Stimulated activated CD4-positive, alpha-beta T cell treated with anti-CD3 and anti-CD28 coated beads, Interleukin-4, amount 100 ng/mL, for 4 hours (primary cell): ENCODE measurements at regions not wholly inside any gene's neighbourhood (a gene's known extent, or its start where the extent isn't known, plus 50 kb on each side); places are given as distances from the start of the nearest gene placed in this dataset.

Source experiments
- DNase-seq, 2 experiments: peaks; one replicate each; pipeline ENCODE4 v3.0.0-alpha.2; 2020

DNA sequence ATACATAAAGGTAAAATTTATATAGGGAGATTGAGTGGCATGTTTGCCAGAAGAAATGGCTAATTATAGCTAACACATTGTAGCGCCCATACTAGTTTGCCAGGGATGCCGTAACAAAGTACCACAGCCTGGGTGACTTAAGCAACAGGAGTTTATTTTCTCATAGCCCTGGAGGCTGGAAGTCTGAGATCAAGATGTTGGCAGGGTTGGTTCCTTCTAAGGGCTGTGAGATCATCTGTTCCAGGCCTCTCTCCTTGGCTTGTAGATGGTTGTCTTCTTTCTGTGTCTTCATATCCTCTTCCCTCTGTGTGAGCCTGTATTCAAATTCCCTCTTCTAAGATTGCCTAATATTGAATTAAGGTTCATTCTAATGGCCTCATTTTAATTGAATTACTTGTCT, 417.5 kb upstream of the OPRM1 start:
- no peak for DNase-seq

DNA sequence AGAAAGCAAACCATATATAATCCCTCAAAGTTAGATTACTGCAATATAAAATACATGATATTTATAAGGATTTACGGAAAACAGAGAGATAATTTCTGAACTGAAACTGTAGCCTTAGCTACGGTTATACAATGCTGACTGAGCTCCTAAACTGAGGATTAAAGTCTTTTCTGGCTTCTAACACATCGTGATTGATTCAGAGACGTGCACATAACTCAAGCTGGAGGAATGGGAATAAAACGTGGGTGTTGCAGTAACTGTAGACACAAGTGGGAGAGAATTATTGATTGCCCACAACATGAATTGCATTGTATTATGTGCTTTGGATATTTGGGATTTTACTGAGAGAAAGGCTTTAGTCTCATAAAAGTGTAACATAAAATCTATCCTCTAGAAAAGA, 418.0 kb upstream of the OPRM1 start:
- no peak for DNase-seq

DNA sequence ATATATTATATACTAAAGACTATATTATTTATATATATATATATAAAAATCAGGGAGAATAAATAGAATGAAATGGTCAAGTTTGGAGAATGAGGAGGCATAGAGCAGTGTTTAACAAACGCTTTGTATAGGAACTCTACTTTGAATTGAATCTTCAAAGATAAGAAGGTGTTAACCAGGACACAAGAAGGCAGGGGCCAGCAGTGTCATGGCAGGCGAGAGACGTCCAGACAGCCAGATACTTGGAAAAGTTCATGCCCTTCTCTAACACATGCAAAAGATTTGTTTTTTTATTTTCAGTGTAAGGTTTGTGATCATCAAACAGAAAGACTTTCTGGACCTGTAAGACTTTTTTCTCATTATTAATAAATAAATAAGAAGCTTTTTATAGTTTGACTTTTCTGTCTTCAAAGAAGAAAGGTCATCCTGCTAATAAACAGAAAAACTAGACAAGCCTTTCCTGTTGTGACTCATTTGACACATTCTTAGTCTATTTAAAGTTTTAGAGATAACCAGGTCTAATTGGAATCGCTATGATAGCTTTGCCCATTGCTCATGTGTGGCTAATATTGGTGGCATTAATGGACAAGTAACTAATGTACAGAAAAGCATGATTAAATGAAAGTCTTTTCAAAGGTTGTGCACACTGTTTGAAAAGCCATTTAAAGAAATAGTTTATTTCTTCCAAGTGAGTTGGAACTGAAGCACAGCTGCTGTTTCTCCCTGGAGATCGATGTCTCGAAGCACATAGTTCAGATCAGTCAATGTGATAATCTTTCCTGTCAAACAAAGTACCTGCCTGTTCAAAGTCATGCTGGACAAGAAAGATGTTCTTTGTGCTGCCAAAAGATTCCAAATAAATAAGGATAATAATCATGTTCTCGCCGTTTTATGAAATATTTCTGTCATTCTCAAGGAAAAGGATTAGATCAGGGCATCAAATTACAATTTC, 420.4 kb upstream of the OPRM1 start:
- no peak for DNase-seq

DNA sequence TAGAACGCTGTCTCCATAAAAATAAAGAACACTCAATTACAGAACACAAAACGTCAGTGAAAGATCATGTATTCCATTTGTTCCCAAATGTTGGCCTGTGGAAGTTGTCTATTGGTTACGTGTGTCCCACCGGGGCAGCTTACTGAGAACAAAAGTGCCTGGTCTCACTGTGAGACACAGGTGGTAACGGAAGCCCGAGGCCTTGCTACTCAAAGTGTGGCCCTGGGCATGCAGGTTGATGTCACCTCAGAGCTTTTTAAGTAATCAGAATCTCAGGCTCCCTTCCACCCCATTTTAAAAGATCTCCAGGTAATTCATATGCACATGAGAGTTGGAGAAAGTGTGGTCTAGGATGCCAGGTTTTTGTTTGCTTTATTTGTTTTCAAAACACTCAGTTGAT, 422.5 kb upstream of the OPRM1 start:
- no peak for DNase-seq

DNA sequence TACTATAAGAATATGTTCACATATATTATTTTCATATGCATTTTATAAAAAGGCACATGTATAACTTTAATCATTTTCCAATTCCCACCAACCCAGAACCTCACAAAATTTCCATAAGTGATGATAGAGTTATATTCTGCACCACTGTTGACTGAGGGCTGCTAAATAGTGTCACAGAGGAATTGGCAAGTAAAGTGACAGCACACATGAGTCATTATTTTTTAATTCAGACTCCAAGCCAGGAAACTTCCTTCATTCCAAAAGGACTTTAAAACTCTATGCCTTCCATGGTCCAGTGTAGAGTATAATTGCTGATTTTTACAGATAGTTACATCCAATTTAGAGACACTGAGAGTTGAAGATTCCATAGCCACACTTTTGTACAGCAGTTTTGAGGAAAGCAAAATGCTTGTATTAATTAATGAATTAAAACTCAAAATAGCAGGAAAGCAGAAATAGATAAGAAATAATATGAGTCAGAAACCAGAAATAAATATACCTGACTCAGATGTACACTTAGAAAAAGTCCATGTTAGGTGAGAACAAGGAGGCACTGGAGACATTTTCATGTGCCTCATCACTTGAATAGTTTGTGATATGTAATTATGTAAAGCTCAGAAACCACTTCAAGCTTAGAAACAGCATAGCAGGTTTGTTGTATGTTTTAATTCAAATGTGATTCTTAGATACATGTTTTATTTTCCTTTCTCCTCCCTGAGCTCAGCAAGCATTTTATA, 425.2 kb upstream of the OPRM1 start:
- DNase-seq, result no peak

DNA sequence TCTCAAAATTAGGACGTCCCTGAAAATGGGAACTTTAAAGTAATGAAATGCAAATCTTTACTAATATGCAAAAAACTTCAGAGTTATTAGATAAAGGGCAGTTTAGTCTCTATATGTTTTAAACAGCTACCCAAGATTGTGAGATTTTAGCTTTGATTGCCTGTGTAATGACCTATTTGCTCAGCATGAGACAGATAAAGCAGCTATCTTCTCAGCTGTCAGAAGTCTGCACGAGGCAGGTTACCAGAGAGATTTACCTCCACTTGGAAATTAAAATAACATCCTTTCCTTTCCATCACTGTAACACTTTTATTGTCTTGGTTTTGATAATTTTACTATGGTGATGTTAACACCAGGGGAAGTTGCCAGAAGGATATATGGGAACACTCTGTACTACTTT, 436.6 kb upstream of the OPRM1 start:
- no peak for DNase-seq

DNA sequence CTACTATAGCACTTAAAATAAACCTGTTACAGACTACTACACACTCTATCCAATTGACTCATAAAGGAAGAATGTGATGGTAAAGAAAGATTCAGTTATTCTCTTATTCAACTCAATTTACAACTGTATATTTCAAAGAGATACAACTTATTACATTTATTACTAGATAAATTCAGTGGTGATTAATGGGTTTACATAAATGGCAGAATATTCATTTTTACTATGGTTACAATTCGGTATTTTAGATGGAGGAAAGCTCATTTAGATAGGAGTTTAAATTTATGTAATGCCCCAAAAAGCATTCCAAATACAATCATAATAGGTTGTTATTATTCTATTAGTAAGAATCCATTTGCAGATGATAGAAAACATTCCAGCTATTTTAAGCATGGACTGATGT, 439.1 kb upstream of the OPRM1 start:
- DNase-seq, result no peak

DNA sequence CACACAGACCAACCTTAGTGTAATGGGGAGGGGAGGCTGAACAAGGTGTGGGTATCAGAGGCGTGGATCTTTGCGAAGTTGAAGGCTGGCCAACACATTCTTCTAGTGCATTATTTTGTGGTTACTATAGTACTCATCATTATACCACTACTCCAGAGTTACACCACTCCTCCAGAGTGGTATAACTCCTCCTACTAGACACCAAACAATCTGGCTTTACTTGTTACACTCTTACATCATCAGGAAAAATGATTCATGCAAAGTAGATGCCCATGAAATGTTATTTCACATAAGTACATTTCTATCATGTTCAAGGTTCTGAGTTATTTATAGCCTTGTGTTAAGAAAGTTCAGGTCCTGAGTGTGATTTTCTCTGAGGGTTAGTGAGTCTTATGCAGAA, 443.1 kb upstream of the OPRM1 start:
- DNase-seq, result no peak

DNA sequence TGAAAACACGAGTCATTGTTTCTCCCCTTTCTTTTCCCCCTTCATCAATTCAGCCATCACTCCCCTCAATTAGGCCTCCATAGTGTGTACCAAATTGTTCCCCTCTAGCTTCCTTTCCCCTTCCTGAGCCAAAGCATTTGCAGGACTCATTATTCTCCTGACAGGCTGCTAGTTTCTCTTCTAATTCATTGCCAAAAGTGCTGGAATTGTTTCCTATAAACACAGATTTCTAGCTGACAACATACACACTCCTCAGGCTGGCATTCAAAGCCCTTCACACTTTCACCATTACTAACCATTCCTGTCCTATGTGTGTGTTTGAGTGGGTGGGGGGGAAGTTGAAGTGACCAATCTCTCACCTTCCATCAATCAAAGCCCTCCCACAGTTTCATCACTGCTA, 444.2 kb upstream of the OPRM1 start:
- no peak for DNase-seq

DNA sequence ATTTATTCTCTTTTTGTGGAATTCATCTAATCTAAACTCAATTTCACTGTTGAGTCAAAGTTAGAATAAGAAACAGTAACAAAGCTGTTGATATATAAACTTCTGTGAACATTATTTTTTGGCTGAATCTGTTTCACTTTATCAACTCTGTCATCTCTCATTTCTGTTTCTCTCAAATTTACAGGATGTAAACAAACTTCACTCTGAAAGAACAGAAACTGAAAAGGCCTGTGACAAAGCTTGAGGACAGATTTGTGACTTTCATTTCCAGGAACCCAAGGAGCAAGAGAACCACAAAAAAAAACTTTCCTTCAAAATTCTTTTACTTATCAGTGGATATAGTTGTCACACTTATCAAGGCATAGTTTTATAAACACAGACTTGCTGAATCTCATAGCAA, 447.9 kb upstream of the OPRM1 start:
- no peak for DNase-seq

DNA sequence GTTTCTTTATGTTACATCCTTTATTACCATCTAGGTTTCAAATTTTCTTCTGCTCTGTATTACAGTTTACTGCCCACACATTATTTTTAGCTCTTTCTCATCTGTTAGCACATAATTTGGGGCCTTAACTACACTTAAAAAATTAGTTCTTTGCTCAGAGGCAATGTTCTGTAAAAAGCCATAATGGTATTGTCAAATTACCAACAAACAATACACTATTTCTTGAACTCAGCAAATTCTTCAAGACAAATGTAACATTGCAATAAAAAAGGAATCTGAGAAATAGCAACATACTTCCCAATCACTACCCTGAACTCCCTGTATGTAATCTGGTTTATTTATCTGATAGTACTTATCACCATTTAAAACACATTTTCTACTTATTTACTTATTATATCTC, 448.6 kb upstream of the OPRM1 start:
- DNase-seq, result no peak

DNA sequence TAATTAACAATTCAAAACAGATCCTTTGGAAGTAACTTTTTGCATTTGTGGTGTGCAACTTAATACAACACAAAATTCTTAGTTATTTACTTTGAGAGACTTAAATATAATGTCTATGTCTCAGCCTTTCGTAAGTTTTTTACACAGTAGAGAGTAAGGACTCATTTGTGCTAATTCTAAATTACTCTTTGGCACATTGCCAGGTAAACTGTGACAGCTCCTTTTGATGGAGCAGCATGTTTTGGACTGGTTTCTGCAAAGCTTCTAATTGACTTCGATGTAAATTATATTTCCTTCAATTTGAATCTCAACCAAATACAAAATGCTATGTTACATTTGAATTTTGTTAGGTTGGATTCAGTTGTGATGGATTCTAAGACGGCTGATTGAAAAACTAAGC, 450.7 kb upstream of the OPRM1 start:
- DNase-seq, result no peak

DNA sequence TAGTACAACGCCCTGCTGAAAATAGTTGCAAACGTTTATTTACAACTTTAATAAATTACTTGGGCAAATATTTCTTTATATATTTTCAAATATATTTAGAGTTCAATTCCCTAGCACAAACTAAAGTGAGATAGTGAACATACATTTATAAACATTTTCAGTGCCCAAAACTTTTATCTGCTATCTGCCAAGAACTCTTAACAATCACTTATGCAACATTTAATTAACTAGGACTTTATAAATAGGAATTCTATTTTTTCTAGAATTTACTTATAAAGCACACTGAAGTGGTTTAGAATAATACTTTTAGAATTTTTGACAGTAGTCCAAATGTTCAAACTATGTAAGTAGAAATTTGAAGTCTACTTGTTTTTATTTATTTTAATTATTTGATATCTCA, 452.6 kb upstream of the RGS17 start:
- DNase-seq, result no peak

DNA sequence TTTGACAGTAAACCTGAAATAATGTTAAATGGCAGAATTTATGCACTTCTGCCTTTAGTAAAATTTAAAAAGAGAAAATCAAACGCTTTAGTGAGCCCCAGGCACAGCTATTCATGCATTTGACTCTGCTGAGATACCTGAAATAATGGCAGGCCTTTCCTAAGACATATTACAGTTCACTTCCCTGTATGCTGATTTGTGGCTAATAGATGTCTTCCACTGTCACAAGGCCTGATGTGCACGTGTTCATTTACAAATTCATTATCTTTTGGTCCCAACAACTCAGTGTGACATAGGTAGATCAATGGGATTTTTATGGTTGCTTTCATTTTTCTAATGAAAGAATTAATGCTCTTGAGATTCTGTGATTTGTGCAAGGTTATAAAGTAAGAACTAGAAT, 449.7 kb upstream of the RGS17 start:
- no peak for DNase-seq

DNA sequence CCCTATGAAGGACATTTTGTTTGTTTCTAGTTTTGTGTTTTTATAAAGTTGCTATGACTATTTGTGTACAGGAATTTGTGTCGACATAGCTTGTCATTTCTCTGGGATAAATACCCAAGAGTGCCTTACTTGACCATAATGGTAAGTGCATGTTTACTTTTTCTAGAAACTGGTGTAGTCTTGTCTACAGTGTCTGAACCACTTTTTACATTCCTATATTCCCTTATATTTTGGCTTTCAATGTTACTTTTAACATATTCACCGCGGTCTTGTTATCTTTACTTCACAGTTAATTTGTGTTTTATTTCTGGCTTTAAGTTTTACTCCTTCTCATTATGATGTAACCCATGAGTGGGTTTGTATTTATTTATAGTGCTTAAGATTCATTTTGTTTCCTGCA, 444.4 kb upstream of the RGS17 start:
- DNase-seq, result no peak

DNA sequence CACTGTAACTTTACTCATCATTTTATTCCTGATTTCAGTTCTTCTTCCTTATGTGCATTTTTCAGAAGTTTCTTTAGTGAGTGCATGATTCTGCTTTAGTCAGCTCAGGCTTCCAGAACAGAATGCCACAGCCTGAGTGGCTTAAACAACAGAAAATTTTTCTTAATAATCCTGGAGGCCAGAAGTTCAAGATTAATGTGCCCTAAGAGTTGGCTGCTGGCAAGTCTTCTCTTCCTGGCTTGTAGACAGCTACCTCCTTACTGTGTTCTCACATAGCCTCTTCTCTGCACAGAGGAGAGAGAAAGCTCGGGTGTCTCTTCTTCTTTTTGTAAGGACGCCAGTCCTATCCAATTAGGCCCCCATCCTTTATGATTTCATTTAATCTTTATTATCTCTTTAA, 443.1 kb upstream of the RGS17 start:
- no peak for DNase-seq

DNA sequence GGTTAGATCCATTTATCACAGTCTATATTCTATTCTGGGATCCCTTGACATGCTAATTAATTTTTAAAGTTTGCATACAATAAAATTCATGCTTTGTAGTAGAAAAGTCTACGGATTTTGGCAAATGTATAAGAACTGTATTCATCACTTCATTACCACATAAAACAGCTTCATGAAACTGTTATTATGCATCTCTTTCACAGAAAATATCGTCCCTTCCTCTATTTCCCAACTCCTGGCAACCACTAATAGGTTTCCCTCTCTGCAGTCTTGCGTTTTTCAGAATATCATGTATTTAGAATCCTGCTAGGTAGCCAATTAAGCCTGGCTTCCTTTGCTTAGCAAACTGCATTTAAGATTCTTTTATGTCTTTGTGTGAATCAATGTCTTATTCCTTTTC, 441.3 kb upstream of the RGS17 start:
- no peak for DNase-seq

DNA sequence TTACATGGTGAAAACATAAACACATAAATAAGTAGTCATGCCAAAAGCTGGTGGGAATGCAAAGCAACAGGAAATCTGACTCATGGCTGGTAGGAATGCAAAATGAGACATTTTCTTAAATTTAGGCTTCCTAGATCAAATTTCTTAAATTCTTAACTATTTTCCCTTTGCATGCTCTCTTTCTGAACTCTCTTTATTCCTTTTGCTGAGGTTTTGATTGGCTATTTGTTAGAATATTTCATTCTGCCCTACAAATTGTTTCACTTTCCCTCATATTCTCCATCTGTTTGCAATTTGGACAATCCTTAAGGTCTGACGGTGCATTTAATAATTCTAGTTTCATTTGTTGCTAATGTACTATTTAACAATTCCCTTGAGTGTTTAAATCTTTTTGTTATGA, 437.5 kb upstream of the RGS17 start:
- no peak for DNase-seq

DNA sequence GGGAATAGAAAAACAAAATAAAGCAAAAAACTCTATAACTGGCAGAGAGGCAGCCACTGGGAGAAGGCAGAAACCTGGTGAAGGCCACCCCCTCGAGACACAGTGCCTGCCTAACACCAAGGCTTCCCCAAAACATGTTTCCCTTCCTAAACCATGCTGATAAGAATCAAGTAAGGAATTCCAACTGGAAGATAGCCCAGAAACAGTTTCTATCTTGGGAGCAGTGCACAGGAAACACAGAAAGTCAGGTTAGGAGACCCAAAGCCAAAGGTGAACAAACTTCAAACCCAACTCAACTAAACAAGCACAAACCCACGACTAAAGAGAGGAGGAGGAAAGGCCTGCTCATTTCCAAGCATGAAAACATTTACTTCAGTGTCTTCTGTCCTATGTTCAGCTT, 433.7 kb upstream of the RGS17 start:
- no peak for DNase-seq

DNA sequence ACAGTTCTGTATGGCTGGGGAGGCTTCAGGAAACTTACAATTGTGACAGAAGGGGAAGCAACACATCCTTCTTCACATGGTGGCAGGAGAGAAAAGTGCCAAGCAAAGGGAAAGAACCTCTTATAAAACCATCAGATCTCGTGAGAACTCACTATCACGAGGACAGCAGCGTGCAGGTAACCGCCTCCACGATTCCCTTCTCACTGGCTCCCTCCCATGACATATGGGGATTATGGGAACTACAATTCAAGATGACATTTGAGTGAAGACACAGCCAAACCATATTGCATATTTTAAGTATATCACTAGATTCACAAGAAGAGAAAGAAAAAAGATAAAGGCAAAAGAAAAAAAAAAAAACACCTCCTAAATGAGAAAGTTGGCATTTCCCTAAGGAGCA, 431.9 kb upstream of the RGS17 start:
- no peak for DNase-seq

DNA sequence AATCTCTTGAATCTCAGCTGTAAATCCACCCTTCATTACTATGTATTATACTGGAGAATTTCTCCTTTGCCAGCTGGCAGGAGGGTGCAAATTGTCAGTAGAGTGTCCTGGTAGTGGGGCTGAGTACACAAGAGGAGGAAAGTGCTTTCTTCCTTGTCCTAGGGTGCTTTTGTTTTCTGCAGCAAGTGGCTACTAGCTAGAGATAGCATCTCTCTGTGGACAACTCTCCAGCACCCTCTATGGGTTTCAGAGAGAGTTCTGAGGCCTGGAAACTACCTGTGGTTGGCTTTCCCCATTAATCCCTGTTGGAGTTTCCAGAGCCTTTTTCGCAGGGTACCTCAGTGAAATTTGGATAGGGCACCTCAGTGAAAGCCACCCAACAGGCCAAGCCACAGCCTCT, 422.5 kb upstream of the RGS17 start:
- DNase-seq, result no peak

DNA sequence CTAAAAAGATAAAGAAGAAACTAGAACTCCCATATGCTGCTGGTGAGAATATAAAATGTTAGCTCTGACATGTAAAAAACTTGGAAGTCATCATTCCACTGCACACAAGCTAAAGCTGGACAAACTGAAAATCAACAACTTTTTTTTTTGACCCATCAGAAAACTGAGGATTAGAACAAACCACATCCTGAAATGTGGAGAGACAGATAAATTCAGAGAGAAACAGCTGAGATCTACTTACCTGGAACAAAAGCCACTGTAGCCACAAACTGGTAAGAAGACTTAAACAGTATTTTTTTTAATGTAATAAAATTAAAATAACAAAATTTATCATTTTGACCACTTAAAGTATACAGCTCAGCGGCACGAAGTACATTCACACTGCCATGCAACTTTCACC, 408.5 kb upstream of the RGS17 start:
- DNase-seq, result no peak

DNA sequence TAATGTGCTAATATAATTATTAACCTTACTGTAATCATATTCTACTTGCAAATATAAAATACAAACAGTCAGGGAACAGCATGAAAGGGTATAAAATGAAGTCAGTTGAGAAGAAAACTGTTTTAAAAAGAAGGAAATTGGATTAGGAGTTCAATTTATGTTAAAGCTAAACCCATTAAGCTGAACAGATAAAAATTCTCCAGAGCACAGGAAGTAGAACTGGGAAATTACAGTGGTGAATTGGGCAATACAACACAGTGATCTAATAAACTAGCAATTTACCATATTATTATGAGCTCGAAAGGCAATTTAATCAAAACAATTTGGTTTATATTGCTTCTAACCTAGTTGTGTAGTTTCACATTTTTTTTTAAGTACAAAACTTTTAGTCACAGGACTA, 407.4 kb upstream of the RGS17 start:
- no peak for DNase-seq

DNA sequence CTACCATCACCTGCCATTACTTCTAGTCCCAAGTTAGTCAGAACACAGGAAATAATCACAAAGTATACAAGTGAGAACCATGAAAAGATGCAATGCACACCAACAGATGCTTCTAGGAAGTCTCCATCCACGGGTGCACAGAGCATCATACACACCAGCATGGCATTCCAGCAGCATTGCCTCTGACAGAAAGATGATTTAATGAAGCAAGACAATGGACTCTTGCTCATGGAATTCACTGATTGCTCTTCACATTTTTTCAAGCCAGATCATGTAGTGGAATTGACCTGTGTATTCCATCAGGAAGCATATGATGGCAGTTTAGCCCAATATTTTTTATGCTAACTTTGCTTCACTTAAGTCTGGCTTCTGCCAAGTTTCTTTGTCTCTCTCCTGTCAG, 406.3 kb upstream of the RGS17 start:
- no peak for DNase-seq

DNA sequence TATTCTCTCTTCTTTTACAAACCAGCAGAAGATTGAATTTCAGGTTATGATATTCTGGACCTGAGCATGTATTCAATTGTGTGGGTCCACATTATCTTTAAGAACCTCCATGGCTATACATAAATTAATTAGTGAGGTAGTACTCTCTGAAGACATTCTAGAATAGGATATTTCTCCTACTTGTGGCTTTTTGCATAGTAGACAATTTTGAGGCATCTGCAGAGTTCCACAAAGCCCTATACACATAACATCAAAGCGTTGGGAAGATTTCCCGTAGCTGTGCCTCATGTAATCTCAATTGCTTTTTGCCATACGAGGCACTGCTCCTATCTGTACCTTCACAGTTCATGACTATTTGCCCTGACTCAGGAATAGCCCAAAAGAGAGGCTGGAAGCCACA, 395.4 kb upstream of the RGS17 start:
- DNase-seq, result no peak
